PC-3 (cell line): ENCODE measurements at regions not wholly inside any gene's neighbourhood (a gene's known extent, or its start where the extent isn't known, plus 50 kb on each side); places are given as distances from the start of the nearest gene placed in this dataset.

Experiments used
- CTCF ChIP-seq: fragments of 300-600 bp; sonication (generic); conservative IDR thresholded peaks from 2 replicates; pipeline ENCODE4 v1.5.1; 2017; ENCODE audit warnings: antibody characterized with exemption, low read depth, mild to moderate bottlenecking, low read length
- EZH2 ChIP-seq: fragments of 300-600 bp; sonication (generic); IDR thresholded peaks from one replicate; pipeline ENCODE4 v1.6.1; 2017; ENCODE audit warnings: antibody characterized with exemption, mild to moderate bottlenecking, low read length; ENCODE audit not compliant: unreplicated experiment

GRCh38 chr9:135340726-135341475 lies 138.7 kb upstream of the PPP1R26 start:
- no peak for TF ChIP-seq CTCF
- no peak for TF ChIP-seq EZH2
